OCI-M2 (cell line): ENCODE measurements at regions not wholly inside any gene's neighbourhood (a gene's known extent, or its start where the extent isn't known, plus 50 kb on each side); places are given as distances from the start of the nearest gene placed in this dataset.

ENCODE experiments used
- DNase-seq: peaks from one replicate; lab custom pipeline; 2025; ENCODE audit not compliant: unreplicated experiment; lab: John Stamatoyannopoulos, UW

GRCh38 chr1:193565971-193566577 lies 379.7 kb upstream of the B3GALT2 start:
- no peak for DNase-seq

GRCh38 chr1:193562121-193562520 lies 375.7 kb upstream of the B3GALT2 start:
- DNase-seq, result no peak

- DNase-seq, result no peak
Observed at GRCh38 chr1:193558491-193559028, 372.1 kb upstream of the B3GALT2 start.

GRCh38 chr1:193555662-193556441 lies 369.4 kb upstream of the B3GALT2 start:
- DNase-seq, result no peak

GRCh38 chr1:193553564-193553963 lies 367.2 kb upstream of the B3GALT2 start:
- DNase-seq, result no peak

- no peak for DNase-seq
Observed at GRCh38 chr1:193552274-193552673, 365.9 kb upstream of the B3GALT2 start.

- no peak for DNase-seq
Observed at GRCh38 chr1:193549081-193549480, 362.7 kb upstream of the B3GALT2 start.

GRCh38 chr1:193545171-193545570 lies 358.8 kb upstream of the B3GALT2 start:
- DNase-seq, result no peak

GRCh38 chr1:193543259-193543658 lies 356.8 kb upstream of the B3GALT2 start:
- no peak for DNase-seq

GRCh38 chr1:193542690-193543089 lies 356.3 kb upstream of the B3GALT2 start:
- no peak for DNase-seq

GRCh38 chr1:193540511-193540910 lies 354.1 kb upstream of the B3GALT2 start:
- DNase-seq, result no peak

GRCh38 chr1:193539731-193540459 lies 353.5 kb upstream of the B3GALT2 start:
- no peak for DNase-seq

GRCh38 chr1:193538680-193539079 lies 352.3 kb upstream of the B3GALT2 start:
- no peak for DNase-seq

GRCh38 chr1:193538003-193538354 lies 351.6 kb upstream of the B3GALT2 start:
- DNase-seq, result no peak

GRCh38 chr1:193537266-193538002 lies 351.0 kb upstream of the B3GALT2 start:
- no peak for DNase-seq

GRCh38 chr1:193533853-193534252 lies 347.4 kb upstream of the B3GALT2 start:
- DNase-seq, result no peak

- no peak for DNase-seq
Observed at GRCh38 chr1:193525917-193526710, 339.7 kb upstream of the B3GALT2 start.

- DNase-seq, result no peak
Observed at GRCh38 chr1:193525411-193525810, 339.0 kb upstream of the B3GALT2 start.

GRCh38 chr1:193524616-193525015 lies 338.2 kb upstream of the B3GALT2 start:
- DNase-seq, result no peak

- DNase-seq, result no peak
Observed at GRCh38 chr1:193524021-193524420, 337.6 kb upstream of the B3GALT2 start.
